ENCODE measurements at regions not wholly inside any gene's neighbourhood (a gene's known extent, or its start where the extent isn't known, plus 50 kb on each side); places are given as distances from the start of the nearest gene placed in this dataset.

- DNase-seq (ENCODE audit: insufficient read length, low spot score) (no peak), FAIRE-seq (no peak)
- TF ChIP-seq POLR2A (IDR thresholded peaks at IDR 0.05; ENCODE audit: low read depth, low read length): no peak
Observed at GRCh38 chr3:111286746-111287145, 215.1 kb downstream of the NECTIN3 start.

- DNase-seq (ENCODE audit: insufficient read length, low spot score): no peak
- FAIRE-seq: no peak
- no peak for TF ChIP-seq POLR2A (IDR thresholded peaks at IDR 0.05; ENCODE audit: low read depth, low read length)
Observed at GRCh38 chr3:111292117-111292516, 220.5 kb downstream of the NECTIN3 start.

- DNase-seq (ENCODE audit: insufficient read length, low spot score) (no peak), FAIRE-seq (peak; percentile 20)
- TF ChIP-seq POLR2A (IDR thresholded peaks at IDR 0.05; ENCODE audit: low read depth, low read length): no peak
Observed at GRCh38 chr3:111299192-111299615, 227.6 kb downstream of the NECTIN3 start.

- no peak for FAIRE-seq
- TF ChIP-seq POLR2A (IDR thresholded peaks at IDR 0.05; ENCODE audit: low read depth, low read length): no peak
Observed at GRCh38 chr3:111301238-111301798, 229.7 kb downstream of the NECTIN3 start.

GRCh38 chr3:111302063-111302462, 230.4 kb downstream of the NECTIN3 start:
- no peak for FAIRE-seq
- no peak for TF ChIP-seq POLR2A (IDR thresholded peaks at IDR 0.05; ENCODE audit: low read depth, low read length)
- no peak for DNase-seq (ENCODE audit: insufficient read length, low spot score)

More at GRCh38 chr3:111301238-111301798, 229.7 kb downstream of the NECTIN3 start:
- DNase-seq (ENCODE audit: insufficient read length, low spot score): no peak

GRCh38 chr3:111303760-111304159, 232.1 kb downstream of the NECTIN3 start:
- DNase-seq (ENCODE audit: insufficient read length, low spot score) (no peak), FAIRE-seq (no peak)
- no peak for TF ChIP-seq POLR2A (IDR thresholded peaks at IDR 0.05; ENCODE audit: low read depth, low read length)

GRCh38 chr3:111307676-111308075, 234.3 kb upstream of the CD96 start:
- TF ChIP-seq POLR2A (IDR thresholded peaks at IDR 0.05; ENCODE audit: low read depth, low read length): no peak
- DNase-seq (ENCODE audit: insufficient read length, low spot score) (no peak), FAIRE-seq (no peak)

- DNase-seq (ENCODE audit: insufficient read length, low spot score) (no peak), FAIRE-seq (no peak)
- no peak for TF ChIP-seq POLR2A (IDR thresholded peaks at IDR 0.05; ENCODE audit: low read depth, low read length)
Observed at GRCh38 chr3:111311126-111311525, 230.9 kb upstream of the CD96 start.

GRCh38 chr3:111311709-111312235, 230.2 kb upstream of the CD96 start:
- DNase-seq (ENCODE audit: insufficient read length, low spot score) (no peak), FAIRE-seq (no peak)
- TF ChIP-seq POLR2A (IDR thresholded peaks at IDR 0.05; ENCODE audit: low read depth, low read length): no peak

- FAIRE-seq (no peak), DNase-seq (ENCODE audit: insufficient read length, low spot score) (no peak)
- TF ChIP-seq POLR2A (IDR thresholded peaks at IDR 0.05; ENCODE audit: low read depth, low read length): no peak
Observed at GRCh38 chr3:111314181-111314873, 227.7 kb upstream of the CD96 start.

GRCh38 chr3:111314898-111315297, 227.1 kb upstream of the CD96 start:
- no peak for FAIRE-seq
- TF ChIP-seq POLR2A (IDR thresholded peaks at IDR 0.05; ENCODE audit: low read depth, low read length): no peak
- no peak for DNase-seq (ENCODE audit: insufficient read length, low spot score)

- TF ChIP-seq POLR2A (IDR thresholded peaks at IDR 0.05; ENCODE audit: low read depth, low read length): no peak
- FAIRE-seq (no peak), DNase-seq (ENCODE audit: insufficient read length, low spot score) (no peak)
Observed at GRCh38 chr3:111315930-111316587, 225.9 kb upstream of the CD96 start.

GRCh38 chr3:111318289-111318688, 223.7 kb upstream of the CD96 start:
- FAIRE-seq (no peak), DNase-seq (ENCODE audit: insufficient read length, low spot score) (no peak)
- no peak for TF ChIP-seq POLR2A (IDR thresholded peaks at IDR 0.05; ENCODE audit: low read depth, low read length)

- no peak for DNase-seq (ENCODE audit: insufficient read length, low spot score)
- no peak for TF ChIP-seq POLR2A (IDR thresholded peaks at IDR 0.05; ENCODE audit: low read depth, low read length)
- no peak for FAIRE-seq
Observed at GRCh38 chr3:111319598-111319997, 222.4 kb upstream of the CD96 start.
